Kidney (tissue), 13 donors: ENCODE measurements at regions not wholly inside any gene's neighbourhood (a gene's known extent, or its start where the extent isn't known, plus 50 kb on each side); places are given as distances from the start of the nearest gene placed in this dataset.
A peak's percentile ranks its signal among the peaks of the same experiment; 100 is the strongest.

Source experiments
- DNase-seq, 5 donors: peaks; one replicate each; pipeline ENCODE4 v3.0.0-alpha.2; 2013 to 2020
- FAIRE-seq: peaks from 2 replicates; lab custom pipeline; 2012; peaks lifted over from hg19 to GRCh38; lab: Jason Lieb, UNC
- H3K27ac ChIP-seq, 2 donors: one replicate each; pipeline ENCODE4 v1.7.0; 2013; ENCODE audit warnings: low read depth in 2 of 2, low read length in 2 of 2, inconsistent platforms in 1 of 2
- H3K27me3 ChIP-seq: one replicate; pipeline ENCODE4 v1.7.1; 2013; ENCODE audit warnings: low read length, inconsistent platforms; ENCODE audit not compliant: control insufficient read depth, insufficient read depth
- H3K36me3 ChIP-seq, 3 donors: one replicate each; pipeline versions ENCODE4 v1.7.0 to v1.7.1; 2013; ENCODE audit warnings: low read length in 3 of 3, control low read depth in 1 of 3, inconsistent platforms in 1 of 3; ENCODE audit not compliant: insufficient read depth in 3 of 3, control insufficient read depth in 2 of 3
- H3K4me1 ChIP-seq, 3 donors: one replicate each; pipeline versions ENCODE4 v1.7.0 to v1.7.1; 2013; ENCODE audit warnings: low read length in 3 of 3, inconsistent platforms in 1 of 3, low read depth in 1 of 3; ENCODE audit not compliant: control insufficient read depth in 2 of 3, insufficient read depth in 2 of 3
- H3K4me3 ChIP-seq, 3 donors: one replicate each; pipeline versions ENCODE4 v1.7.0 to v1.8.1; 2013; ENCODE audit warnings: low read length in 3 of 3, control low read depth in 1 of 3, inconsistent platforms in 1 of 3
- H3K9ac ChIP-seq, 3 donors: one replicate each; pipeline versions ENCODE4 v1.7.0 to v1.7.1; 2013; ENCODE audit warnings: low read length in 3 of 3, control low read depth in 1 of 3, inconsistent platforms in 1 of 3
- H3K9me3 ChIP-seq, 3 donors: one replicate each; pipeline versions ENCODE4 v1.7.0 to v1.7.1; 2013; ENCODE audit warnings: low read length in 3 of 3, control low read depth in 1 of 3, inconsistent platforms in 1 of 3; ENCODE audit not compliant: control insufficient read depth in 2 of 3, insufficient read depth in 1 of 3
- intact Hi-C: fragments of 100-400 bp; cut with DNase I; formaldehyde crosslinking; loops from one replicate; pipeline ENCODE4 v1.11.1; 2022
- TF ChIP-seq, protein P1 (sequence below): IDR thresholded peaks from 3 replicates; pipeline ENCODE4 v1.5.1; 2012; ENCODE audit warnings: mild to moderate bottlenecking, moderate library complexity, borderline replicate concordance; ENCODE audit not compliant: insufficient read depth; ENCODE audit errors: extremely low read depth
- donor health status: control.
- donor health status: control.
- donor health status: control.
- donor health status: control.
- donor health status: control.
- donor health status: DM: yes; HTN: yes; CAD: no.
- donor health status: Normal renal cell carcinoma (clear cell type).

GRCh38 chr11:112499153-112499880 is 238.7 kb upstream of the PLET1 start:
- peak in 3 of 5 donors; percentile 20 to 60 (median 37) for DNase-seq
- intact Hi-C loops: no loop called here
- no peaks in the 10 kb centered on the region for H3K9me3 ChIP-seq
- TF ChIP-seq, protein P1, sequence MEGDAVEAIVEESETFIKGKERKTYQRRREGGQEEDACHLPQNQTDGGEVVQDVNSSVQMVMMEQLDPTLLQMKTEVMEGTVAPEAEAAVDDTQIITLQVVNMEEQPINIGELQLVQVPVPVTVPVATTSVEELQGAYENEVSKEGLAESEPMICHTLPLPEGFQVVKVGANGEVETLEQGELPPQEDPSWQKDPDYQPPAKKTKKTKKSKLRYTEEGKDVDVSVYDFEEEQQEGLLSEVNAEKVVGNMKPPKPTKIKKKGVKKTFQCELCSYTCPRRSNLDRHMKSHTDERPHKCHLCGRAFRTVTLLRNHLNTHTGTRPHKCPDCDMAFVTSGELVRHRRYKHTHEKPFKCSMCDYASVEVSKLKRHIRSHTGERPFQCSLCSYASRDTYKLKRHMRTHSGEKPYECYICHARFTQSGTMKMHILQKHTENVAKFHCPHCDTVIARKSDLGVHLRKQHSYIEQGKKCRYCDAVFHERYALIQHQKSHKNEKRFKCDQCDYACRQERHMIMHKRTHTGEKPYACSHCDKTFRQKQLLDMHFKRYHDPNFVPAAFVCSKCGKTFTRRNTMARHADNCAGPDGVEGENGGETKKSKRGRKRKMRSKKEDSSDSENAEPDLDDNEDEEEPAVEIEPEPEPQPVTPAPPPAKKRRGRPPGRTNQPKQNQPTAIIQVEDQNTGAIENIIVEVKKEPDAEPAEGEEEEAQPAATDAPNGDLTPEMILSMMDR: no peak
- H3K4me1 ChIP-seq: no peaks in the 10 kb centered on the region
- no peak overlapping the region for H3K27ac ChIP-seq
- FAIRE-seq: no peak
- H3K9ac ChIP-seq: no peak overlapping the region
- H3K27me3 ChIP-seq: no peaks in the 10 kb centered on the region
- no peak overlapping the region for H3K4me3 ChIP-seq
- H3K36me3 ChIP-seq: no peaks in the 10 kb centered on the region

DNA sequence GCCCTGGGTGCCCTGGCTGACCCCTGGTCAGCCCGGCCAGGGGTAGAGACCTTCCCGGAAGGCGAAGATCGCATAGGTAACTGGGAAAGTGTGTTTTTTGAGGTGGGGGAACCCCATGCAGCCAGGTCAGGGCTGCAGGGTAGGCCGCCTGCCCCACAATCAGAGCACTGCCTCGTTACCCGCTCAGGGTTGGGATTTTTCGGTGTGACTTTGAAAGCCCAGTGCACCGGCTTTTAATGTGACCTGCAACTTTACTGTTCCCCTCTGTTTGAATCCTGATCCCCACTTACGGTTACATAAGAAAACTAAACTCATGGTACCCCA is 239.2 kb upstream of the PLET1 start:
- H3K27ac ChIP-seq: no peak overlapping the region
- intact Hi-C loops: no loop called here
- FAIRE-seq (no peak), DNase-seq (no peak)
- TF ChIP-seq, protein P1: no peak
- no peaks in the 10 kb centered on the region for H3K36me3 ChIP-seq
- no peak overlapping the region for H3K9ac ChIP-seq
- H3K27me3 ChIP-seq: no peaks in the 10 kb centered on the region
- H3K4me1 ChIP-seq: no peaks in the 10 kb centered on the region
- no peak overlapping the region for H3K4me3 ChIP-seq
- H3K9me3 ChIP-seq: no peaks in the 10 kb centered on the region

DNA sequence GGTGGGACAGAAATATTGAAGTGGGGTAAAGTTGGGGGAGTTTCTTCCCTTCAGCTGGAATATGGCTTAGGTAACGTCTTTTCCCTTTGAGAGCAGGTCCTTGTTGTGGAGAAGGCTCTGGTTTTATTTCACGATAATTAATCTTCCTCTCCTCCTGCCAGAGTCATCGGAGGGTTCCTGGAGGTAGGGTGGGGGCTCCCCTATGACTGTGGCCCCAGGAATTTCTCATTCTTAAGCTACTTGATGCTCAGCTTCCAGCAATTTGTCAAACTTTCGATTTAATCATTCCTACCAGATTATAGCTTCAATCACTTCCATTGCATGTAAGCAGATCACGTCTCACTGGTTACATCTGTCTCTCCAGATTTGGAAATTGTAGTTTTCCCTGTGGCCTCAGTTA is 242.8 kb upstream of the PLET1 start:
- intact Hi-C loops: no loop called here
- no peaks in the 10 kb centered on the region for H3K27me3 ChIP-seq
- no peaks in the 10 kb centered on the region for H3K36me3 ChIP-seq
- TF ChIP-seq, protein P1: no peak
- FAIRE-seq (no peak), DNase-seq (no peak)
- H3K9me3 ChIP-seq: no peaks in the 10 kb centered on the region
- no peaks in the 10 kb centered on the region for H3K4me1 ChIP-seq
- no peak overlapping the region for H3K27ac ChIP-seq
- no peak overlapping the region for H3K9ac ChIP-seq
- H3K4me3 ChIP-seq: no peak overlapping the region

DNA sequence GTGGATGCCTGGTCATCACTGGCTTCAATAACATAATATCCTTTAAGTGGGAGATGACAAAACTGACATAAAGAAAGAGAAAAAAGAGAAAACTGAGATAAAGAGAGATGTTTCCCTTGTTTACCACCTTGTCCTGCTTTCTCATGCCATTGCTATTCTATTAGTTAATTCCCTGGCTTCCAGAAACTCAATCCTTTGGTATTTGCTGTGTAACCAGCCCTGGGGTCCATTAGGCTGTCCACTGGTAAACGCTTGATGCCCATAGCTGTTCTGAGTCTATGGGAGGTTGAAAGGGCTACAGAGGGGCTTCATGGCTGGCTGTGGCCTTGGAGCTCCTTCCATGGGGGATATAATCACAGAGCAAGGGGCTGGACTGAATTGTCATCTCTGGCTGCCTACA is 243.4 kb upstream of the PLET1 start:
- intact Hi-C loops: no loop called here
- TF ChIP-seq, protein P1: no peak
- no peak overlapping the region for H3K27ac ChIP-seq
- H3K4me1 ChIP-seq: no peaks in the 10 kb centered on the region
- no peak overlapping the region for H3K9ac ChIP-seq
- no peaks in the 10 kb centered on the region for H3K27me3 ChIP-seq
- H3K9me3 ChIP-seq: no peaks in the 10 kb centered on the region
- DNase-seq: no peak
- H3K4me3 ChIP-seq: no peak overlapping the region
- no peak for FAIRE-seq
- no peaks in the 10 kb centered on the region for H3K36me3 ChIP-seq
